H1 (cell line): ENCODE measurements at regions not wholly inside any gene's neighbourhood (a gene's known extent, or its start where the extent isn't known, plus 50 kb on each side); places are given as distances from the start of the nearest gene placed in this dataset.
"Not testable (repeated sequence)": the region's sequence is repeated elsewhere in the genome, so short reads cannot be mapped to it uniquely, and the experiment has no call there.

Experiments used
- CTCF ChIA-PET: fragments of 300-600 bp; sonication (Branson Sonifier 250); formaldehyde crosslinking; loops from one replicate; lab custom pipeline; 2021; ENCODE audit not compliant: partially characterized antibody; lab: Charles Lee
- POLR2A ChIA-PET: fragments of 300-600 bp; sonication (Branson Sonifier 250); formaldehyde crosslinking; loops from one replicate; lab custom pipeline; 2021; ENCODE audit warnings: inconsistent platforms; ENCODE audit not compliant: partially characterized antibody; lab: Charles Lee
- DNase-seq, 2 experiments: peaks; one replicate each; pipeline versions ENCODE4 v3.0.0 to v3.0.0-alpha.2; 2010 to 2022; ENCODE audit warnings: low spot score in 2 of 2, low read depth in 1 of 2, mixed read lengths in 1 of 2
- FAIRE-seq: peaks from 2 replicates; lab custom pipeline; 2011; peaks lifted over from hg19 to GRCh38; lab: Jason Lieb, UNC
- H2AFZ ChIP-seq: 2 replicates; pipeline ENCODE4 v1.8.1; 2012; ENCODE audit warnings: low read length, inconsistent platforms
- H2AK5ac ChIP-seq: 2 replicates; pipeline ENCODE4 v1.6.1; 2013; ENCODE audit warnings: low read depth, low read length
- H2BK120ac ChIP-seq: replicated peaks from 2 replicates; pipeline ENCODE3; 2013; ENCODE audit warnings: low read depth, low read length, inconsistent platforms
- H2BK12ac ChIP-seq: 2 replicates; pipeline ENCODE4 v1.6.1; 2013; ENCODE audit warnings: low read depth, low read length
- H2BK15ac ChIP-seq: 2 replicates; pipeline ENCODE4 v1.6.1; 2013; ENCODE audit warnings: low read length
- H2BK20ac ChIP-seq: 2 replicates; pipeline ENCODE4 v1.6.1; 2013; ENCODE audit warnings: low read length
- H2BK5ac ChIP-seq: 2 replicates; pipeline ENCODE4 v1.6.1; 2013; ENCODE audit warnings: low read depth, low read length
- H3K14ac ChIP-seq: 2 replicates; pipeline ENCODE4 v1.6.1; 2013; ENCODE audit warnings: inconsistent platforms; ENCODE audit not compliant: insufficient read length
- H3K18ac ChIP-seq: 2 replicates; pipeline ENCODE4 v1.6.1; 2013; ENCODE audit warnings: low read length; ENCODE audit errors: extremely low read depth
- H3K23ac ChIP-seq: 2 replicates; pipeline ENCODE4 v1.6.1; 2013; ENCODE audit warnings: inconsistent platforms; ENCODE audit not compliant: insufficient read length
- H3K23me2 ChIP-seq: 2 replicates; pipeline ENCODE4 v1.6.1; 2013; ENCODE audit warnings: low read depth, low read length
- H3K27ac ChIP-seq: 2 replicates; pipeline ENCODE4 v1.6.1; 2011; ENCODE audit warnings: low read depth, low read length, inconsistent platforms
- H3K27me3 ChIP-seq, 4 experiments: replicated peaks in 1 of 4; 1 replicate in 1 of 4; 2 replicates in 3 of 4; pipeline versions ENCODE4 v1.6.1 to v1.8.1; 2011 to 2013; ENCODE audit warnings: low read length in 3 of 4, mild to moderate bottlenecking in 3 of 4, inconsistent platforms in 2 of 4, mixed read lengths in 2 of 4, moderate library complexity in 1 of 4; ENCODE audit not compliant: control insufficient read depth in 3 of 4, insufficient read depth in 3 of 4; ENCODE audit errors: extremely low read depth in 1 of 4
- H3K36me3 ChIP-seq, 4 experiments: 2 replicates each; pipeline versions ENCODE4 v1.6.1 to v1.8.1; 2011 to 2013; ENCODE audit warnings: mild to moderate bottlenecking in 4 of 4, low read length in 3 of 4, moderate library complexity in 2 of 4, control low read depth in 1 of 4, inconsistent platforms in 1 of 4; ENCODE audit not compliant: insufficient read depth in 4 of 4, control insufficient read depth in 2 of 4
- H3K4ac ChIP-seq: replicated peaks from 2 replicates; pipeline ENCODE3; 2013; ENCODE audit warnings: low read length, low read depth, mixed read lengths, inconsistent platforms; ENCODE audit not compliant: insufficient read length
- H3K4me1 ChIP-seq, 4 experiments: replicated peaks in 1 of 4; 1 replicate in 1 of 4; 2 replicates in 3 of 4; pipeline versions ENCODE4 v1.6.1 to v1.8.1; 2011 to 2013; ENCODE audit warnings: low read length in 3 of 4, inconsistent platforms in 2 of 4, mixed read lengths in 1 of 4; ENCODE audit not compliant: insufficient read depth in 4 of 4, control insufficient read depth in 3 of 4
- H3K4me2 ChIP-seq, 2 experiments: 2 replicates each; pipeline versions ENCODE4 v1.6.1 to v1.8.1; 2011 to 2013; ENCODE audit warnings: low read depth in 2 of 2, low read length in 2 of 2, control low read depth in 1 of 2, inconsistent platforms in 1 of 2, mild to moderate bottlenecking in 1 of 2; ENCODE audit not compliant: insufficient read depth in 1 of 2
- H3K4me3 ChIP-seq, 4 experiments: fragments of 200-600, 300-600 bp in 1 of 4; sonication (generic), shearing (Covaris generic), sonication (Bioruptor Twin) in 1 of 4; 2 replicates each; pipeline versions ENCODE4 v1.5.1 to v1.8.1; 2011 to 2016; ENCODE audit warnings: low read length in 4 of 4, low read depth in 3 of 4, control low read depth in 2 of 4, inconsistent platforms in 2 of 4, mild to moderate bottlenecking in 2 of 4, mixed read lengths in 1 of 4, moderate library complexity in 1 of 4; ENCODE audit not compliant: insufficient read depth in 2 of 4; ENCODE audit errors: extremely low read depth in 1 of 4
- H3K56ac ChIP-seq: replicated peaks from 2 replicates; pipeline ENCODE3; 2013; ENCODE audit warnings: low read depth, mild to moderate bottlenecking, mixed read lengths, low read length, inconsistent platforms; ENCODE audit not compliant: insufficient read length
- H3K79me1 ChIP-seq: 2 replicates; pipeline ENCODE4 v1.6.1; 2013; ENCODE audit warnings: low read depth, low read length, control low read depth
- H3K79me2 ChIP-seq, 2 experiments: 2 replicates each; pipeline versions ENCODE4 v1.6.1 to v1.8.1; 2012 to 2013; ENCODE audit warnings: low read length in 2 of 2, mild to moderate bottlenecking in 2 of 2, inconsistent platforms in 1 of 2; ENCODE audit not compliant: insufficient read depth in 2 of 2, control insufficient read depth in 1 of 2
- H3K9ac ChIP-seq, 4 experiments: replicated peaks in 1 of 4; 1 replicate in 1 of 4; 2 replicates in 3 of 4; pipeline versions ENCODE4 v1.6.1 to v1.8.1; 2011 to 2013; ENCODE audit warnings: low read depth in 3 of 4, low read length in 3 of 4, control low read depth in 2 of 4, mild to moderate bottlenecking in 2 of 4, moderate library complexity in 2 of 4, inconsistent platforms in 1 of 4; ENCODE audit errors: extremely low read depth in 1 of 4
- H3K9me3 ChIP-seq, 2 experiments: 2 replicates each; pipeline versions ENCODE4 v1.6.1 to v1.8.1; 2012 to 2013; ENCODE audit warnings: mild to moderate bottlenecking in 2 of 2, moderate library complexity in 2 of 2, control low read depth in 1 of 2, inconsistent platforms in 1 of 2, low read depth in 1 of 2, low read length in 1 of 2, mixed read lengths in 1 of 2; ENCODE audit not compliant: insufficient read depth in 2 of 2
- H4K20me1 ChIP-seq, 2 experiments: replicated peaks in 1 of 2; 2 replicates each; pipeline versions ENCODE3 to v1.8.1; 2011 to 2013; ENCODE audit warnings: inconsistent platforms in 2 of 2, low read length in 2 of 2, mild to moderate bottlenecking in 1 of 2; ENCODE audit not compliant: insufficient read depth in 2 of 2, control insufficient read depth in 1 of 2
- H4K5ac ChIP-seq: 2 replicates; pipeline ENCODE4 v1.6.1; 2013; ENCODE audit warnings: low read length, low read depth, mixed read lengths, inconsistent platforms; ENCODE audit not compliant: insufficient read length
- H4K8ac ChIP-seq: 2 replicates; pipeline ENCODE4 v1.8.0; 2013; ENCODE audit warnings: mild to moderate bottlenecking, moderate library complexity, low read length, inconsistent platforms; ENCODE audit not compliant: insufficient read depth; ENCODE audit errors: extremely low read depth
- H4K91ac ChIP-seq: replicated peaks from 2 replicates; pipeline ENCODE3; 2013; ENCODE audit warnings: low read length, mixed read lengths, inconsistent platforms; ENCODE audit not compliant: insufficient read length
- WGBS, 2 experiments: shearing (Covaris generic) in 1 of 2; methylation state at CpG; one replicate each; pipeline versions ENCODE4 v1.1.6 to v1.1.7; 2013 to 2015; ENCODE audit warnings: low lambda C conversion rate in 2 of 2, mixed read lengths in 2 of 2, inconsistent platforms in 1 of 2, low coverage in 1 of 2, missing lambda C conversion rate in 1 of 2; ENCODE audit not compliant: insufficient replicate concordance in 2 of 2, insufficient coverage in 1 of 2, insufficient read length in 1 of 2; ENCODE audit errors: extremely low coverage in 1 of 2, missing lambda C conversion rate in 1 of 2; 5-methylcytosine and 5-hydroxymethylcytosine counted together

DNA sequence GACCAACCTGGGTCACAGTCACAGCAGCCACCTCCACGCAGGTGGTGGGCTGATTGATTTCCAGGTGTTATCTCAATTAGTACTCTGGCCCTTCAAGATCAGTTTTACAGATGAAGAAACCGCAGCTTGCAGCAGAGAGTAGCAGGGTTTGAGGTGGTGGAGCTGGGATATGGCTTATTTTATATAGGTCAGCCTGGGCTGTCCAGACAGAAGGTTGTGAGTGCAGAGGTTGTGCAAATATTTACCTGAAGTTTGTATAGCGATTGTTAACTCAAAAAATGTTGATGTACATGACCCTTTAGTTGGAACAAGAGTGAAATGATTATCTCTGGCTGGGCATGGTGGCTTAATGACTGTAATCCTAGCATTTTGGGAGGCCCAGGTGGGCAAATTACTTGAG is 179.4 kb upstream of the SPATA31A3 start:
- H4K5ac ChIP-seq, result not testable (repeated sequence)

DNA sequence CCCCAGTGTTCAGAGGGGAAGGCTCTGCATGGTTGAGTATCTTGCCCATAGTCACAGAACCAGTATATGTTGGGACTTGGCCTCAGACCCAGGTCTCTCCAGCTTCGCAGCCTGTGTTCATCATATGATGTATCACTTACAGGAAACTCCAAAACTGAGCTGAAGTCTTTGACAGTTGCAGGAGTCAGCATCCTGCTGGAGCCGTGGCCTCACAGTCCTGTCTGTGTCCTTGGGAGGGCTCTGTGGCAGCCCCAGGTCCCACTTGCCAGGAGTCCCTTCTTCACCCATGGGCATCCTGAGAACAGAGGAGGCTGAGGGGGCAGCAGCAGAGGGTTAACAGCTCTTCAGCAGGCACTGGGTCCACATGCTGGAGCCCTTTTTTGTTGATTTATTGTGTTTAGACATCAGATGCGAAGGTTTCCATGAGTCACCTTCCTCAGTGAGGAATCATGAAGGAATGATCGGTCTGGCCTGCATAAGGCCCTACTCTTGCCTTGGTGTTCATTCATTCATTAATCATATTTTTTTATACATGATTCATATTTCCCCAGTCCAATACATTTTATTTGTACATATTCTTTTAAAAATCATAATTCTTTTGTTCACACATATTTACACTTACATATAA is 176.3 kb upstream of the SPATA31A3 start:
- H3K4ac ChIP-seq, H3K79me1 ChIP-seq, H3K56ac ChIP-seq, H4K20me1 ChIP-seq, H3K23ac ChIP-seq, H3K27ac ChIP-seq, H2BK5ac ChIP-seq, DNase-seq, H3K27me3 ChIP-seq, H4K91ac ChIP-seq, H3K4me2 ChIP-seq, H3K79me2 ChIP-seq, FAIRE-seq, H3K14ac ChIP-seq, H3K9me3 ChIP-seq, H3K9ac ChIP-seq, H3K4me3 ChIP-seq, H4K8ac ChIP-seq, H2BK20ac ChIP-seq, POLR2A ChIA-PET, H3K23me2 ChIP-seq, H2AFZ ChIP-seq, H2AK5ac ChIP-seq, H2BK120ac ChIP-seq, H3K4me1 ChIP-seq, H2BK12ac ChIP-seq, H3K18ac ChIP-seq, H4K5ac ChIP-seq, CTCF ChIA-PET, H2BK15ac ChIP-seq, H3K36me3 ChIP-seq: not testable (repeated sequence)
- WGBS, 2 experiments, result 83% methylated on average over 2 of the region's 4 CpGs; no CpG with 5 or more reads in 1 of the 2 experiments

More for the DNA sequence above, 179.4 kb upstream of the SPATA31A3 start:
- FAIRE-seq, H3K27ac ChIP-seq, H3K56ac ChIP-seq, H4K20me1 ChIP-seq, H3K4me3 ChIP-seq, H2BK15ac ChIP-seq, H3K79me2 ChIP-seq, H3K23me2 ChIP-seq, H3K36me3 ChIP-seq, H2BK120ac ChIP-seq, H3K14ac ChIP-seq, H2AFZ ChIP-seq, POLR2A ChIA-PET, CTCF ChIA-PET, H3K79me1 ChIP-seq, H2BK20ac ChIP-seq, DNase-seq, H2BK5ac ChIP-seq, H4K8ac ChIP-seq, H3K18ac ChIP-seq, H3K4ac ChIP-seq, H3K4me2 ChIP-seq, H2BK12ac ChIP-seq, H3K9ac ChIP-seq, H3K9me3 ChIP-seq, H3K4me1 ChIP-seq, H4K91ac ChIP-seq, H2AK5ac ChIP-seq, H3K23ac ChIP-seq, H3K27me3 ChIP-seq: not testable (repeated sequence)
- 96% methylated on average over 1 of the region's 3 CpGs; no CpG with 5 or more reads in 1 of the 2 experiments for WGBS, 2 experiments
